ENCODE measurements at regions not wholly inside any gene's neighbourhood (a gene's known extent, or its start where the extent isn't known, plus 50 kb on each side); places are given as distances from the start of the nearest gene placed in this dataset.

GRCh38 chr10:44459671-44460070 lies 74.8 kb upstream of the CXCL12 start:
- POLR2A ChIA-PET, result no interaction called here

GRCh38 chr10:44460416-44460815 lies 75.5 kb upstream of the CXCL12 start:
- Histone ChIP-seq H3K4me1 (ENCODE audit: control extremely low read depth in 1 of 4, control insufficient read depth in 4 of 4, insufficient read depth in 4 of 4, low read length in 3 of 4) (no peaks in the 10 kb centered on the region), H3K27me3 (replicated peaks in 2 of 5; ENCODE audit: control insufficient read depth in 4 of 5, insufficient read depth in 5 of 5, low read length in 4 of 5) (peaks cover 0 to 5% (median 0%) of the 10 kb centered on the region in 5 experiments), H3K9me3 (ENCODE audit: control extremely low read depth in 1 of 5, control insufficient read depth in 4 of 5, insufficient read depth in 2 of 5, low read depth in 1 of 5, low read length in 4 of 5) (no peaks in the 10 kb centered on the region), H3K27ac (ENCODE audit: insufficient read depth in 1 of 2, low read depth in 1 of 2, low read length in 2 of 2, poor library complexity in 1 of 2, severe bottlenecking in 2 of 2) (no peak overlapping the region), H3K4me3 (ENCODE audit: control insufficient read depth in 1 of 7, extremely low read depth in 1 of 7, insufficient read depth in 4 of 7, low read depth in 2 of 7, low read length in 6 of 7) (no peak overlapping the region), H3K36me3 (ENCODE audit: control insufficient read depth in 4 of 4, insufficient read depth in 4 of 4, low read length in 3 of 4) (no peaks in the 10 kb centered on the region)
- ChIA-PET CTCF (no interaction called here), POLR2A (no interaction called here)
- WGBS (ENCODE audit: insufficient coverage), result no CpG with 5 or more reads among the region's 1 CpG
- DNase-seq, result no peak

More at GRCh38 chr10:44459671-44460070, 74.8 kb upstream of the CXCL12 start:
- no peak overlapping the region for H3K27ac ChIP-seq (ENCODE audit: insufficient read depth in 1 of 2, low read depth in 1 of 2, low read length in 2 of 2, poor library complexity in 1 of 2, severe bottlenecking in 2 of 2)
- no peaks in the 10 kb centered on the region for H3K36me3 ChIP-seq (ENCODE audit: control insufficient read depth in 4 of 4, insufficient read depth in 4 of 4, low read length in 3 of 4)
- no peaks in the 10 kb centered on the region for H3K9me3 ChIP-seq (ENCODE audit: control extremely low read depth in 1 of 5, control insufficient read depth in 4 of 5, insufficient read depth in 2 of 5, low read depth in 1 of 5, low read length in 4 of 5)
- DNase-seq, result no peak
- peaks cover 0 to 2% (median 0%) of the 10 kb centered on the region in 5 experiments for H3K27me3 ChIP-seq (replicated peaks in 2 of 5; ENCODE audit: control insufficient read depth in 4 of 5, insufficient read depth in 5 of 5, low read length in 4 of 5)
- CTCF ChIA-PET, result no interaction called here
- no peaks in the 10 kb centered on the region for H3K4me1 ChIP-seq (ENCODE audit: control extremely low read depth in 1 of 4, control insufficient read depth in 4 of 4, insufficient read depth in 4 of 4, low read length in 3 of 4)
- WGBS (ENCODE audit: insufficient coverage), result 70% methylated on average over 2 of the region's 2 CpGs
- no peak overlapping the region for H3K4me3 ChIP-seq (ENCODE audit: control insufficient read depth in 1 of 7, extremely low read depth in 1 of 7, insufficient read depth in 4 of 7, low read depth in 2 of 7, low read length in 6 of 7)

GRCh38 chr10:44462338-44462914 lies 77.5 kb upstream of the CXCL12 start:
- Histone ChIP-seq H3K4me3 (ENCODE audit: control insufficient read depth in 1 of 7, extremely low read depth in 1 of 7, insufficient read depth in 4 of 7, low read depth in 2 of 7, low read length in 6 of 7) (no peak overlapping the region), H3K4me1 (ENCODE audit: control extremely low read depth in 1 of 4, control insufficient read depth in 4 of 4, insufficient read depth in 4 of 4, low read length in 3 of 4) (no peaks in the 10 kb centered on the region), H3K36me3 (ENCODE audit: control insufficient read depth in 4 of 4, insufficient read depth in 4 of 4, low read length in 3 of 4) (no peaks in the 10 kb centered on the region), H3K27me3 (replicated peaks in 2 of 5; ENCODE audit: control insufficient read depth in 4 of 5, insufficient read depth in 5 of 5, low read length in 4 of 5) (peaks cover 0 to 5% (median 0%) of the 10 kb centered on the region in 5 experiments), H3K9me3 (ENCODE audit: control extremely low read depth in 1 of 5, control insufficient read depth in 4 of 5, insufficient read depth in 2 of 5, low read depth in 1 of 5, low read length in 4 of 5) (no peaks in the 10 kb centered on the region), H3K27ac (ENCODE audit: insufficient read depth in 1 of 2, low read depth in 1 of 2, low read length in 2 of 2, poor library complexity in 1 of 2, severe bottlenecking in 2 of 2) (no peak overlapping the region)
- no peak for DNase-seq
- CTCF ChIA-PET, result no interaction called here
- 93% methylated on average over 7 of the region's 7 CpGs for WGBS (ENCODE audit: insufficient coverage)
- POLR2A ChIA-PET, result no interaction called here

- Histone ChIP-seq H3K4me1 (ENCODE audit: control extremely low read depth in 1 of 4, control insufficient read depth in 4 of 4, insufficient read depth in 4 of 4, low read length in 3 of 4) (no peaks in the 10 kb centered on the region), H3K27me3 (replicated peaks in 2 of 5; ENCODE audit: control insufficient read depth in 4 of 5, insufficient read depth in 5 of 5, low read length in 4 of 5) (peaks cover 0 to 5% (median 0%) of the 10 kb centered on the region in 5 experiments), H3K9me3 (ENCODE audit: control extremely low read depth in 1 of 5, control insufficient read depth in 4 of 5, insufficient read depth in 2 of 5, low read depth in 1 of 5, low read length in 4 of 5) (no peaks in the 10 kb centered on the region), H3K4me3 (ENCODE audit: control insufficient read depth in 1 of 7, extremely low read depth in 1 of 7, insufficient read depth in 4 of 7, low read depth in 2 of 7, low read length in 6 of 7) (no peak overlapping the region), H3K27ac (ENCODE audit: insufficient read depth in 1 of 2, low read depth in 1 of 2, low read length in 2 of 2, poor library complexity in 1 of 2, severe bottlenecking in 2 of 2) (no peak overlapping the region), H3K36me3 (ENCODE audit: control insufficient read depth in 4 of 4, insufficient read depth in 4 of 4, low read length in 3 of 4) (no peaks in the 10 kb centered on the region)
- POLR2A ChIA-PET, result no interaction called here
- CTCF ChIA-PET, result no interaction called here
- DNase-seq, result no peak
- 54% methylated on average over 3 of the region's 6 CpGs for WGBS (ENCODE audit: insufficient coverage)
Measured at GRCh38 chr10:44463511-44464121, 78.7 kb upstream of the CXCL12 start.

GRCh38 chr10:44464503-44464902 lies 79.6 kb upstream of the CXCL12 start:
- peaks cover 0 to 5% (median 0%) of the 10 kb centered on the region in 5 experiments for H3K27me3 ChIP-seq (replicated peaks in 2 of 5; ENCODE audit: control insufficient read depth in 4 of 5, insufficient read depth in 5 of 5, low read length in 4 of 5)
- no peaks in the 10 kb centered on the region for H3K4me1 ChIP-seq (ENCODE audit: control extremely low read depth in 1 of 4, control insufficient read depth in 4 of 4, insufficient read depth in 4 of 4, low read length in 3 of 4)
- H3K9me3 ChIP-seq (ENCODE audit: control extremely low read depth in 1 of 5, control insufficient read depth in 4 of 5, insufficient read depth in 2 of 5, low read depth in 1 of 5, low read length in 4 of 5), result no peaks in the 10 kb centered on the region
- WGBS (ENCODE audit: insufficient coverage), result no CpG with 5 or more reads among the region's 2 CpGs
- H3K27ac ChIP-seq (ENCODE audit: insufficient read depth in 1 of 2, low read depth in 1 of 2, low read length in 2 of 2, poor library complexity in 1 of 2, severe bottlenecking in 2 of 2), result no peak overlapping the region
- no peak overlapping the region for H3K4me3 ChIP-seq (ENCODE audit: control insufficient read depth in 1 of 7, extremely low read depth in 1 of 7, insufficient read depth in 4 of 7, low read depth in 2 of 7, low read length in 6 of 7)
- CTCF ChIA-PET, result no interaction called here
- POLR2A ChIA-PET, result interaction anchor here (0.6 kb wide), 1 partner anchor 62 kb away, joined by 3 read pairs; no protein-coding TSS in a partner anchor
- H3K36me3 ChIP-seq (ENCODE audit: control insufficient read depth in 4 of 4, insufficient read depth in 4 of 4, low read length in 3 of 4), result no peaks in the 10 kb centered on the region
- no peak for DNase-seq

- 31% methylated on average over 6 of the region's 11 CpGs for WGBS (ENCODE audit: insufficient coverage)
- H3K27ac ChIP-seq (ENCODE audit: insufficient read depth in 1 of 2, low read depth in 1 of 2, low read length in 2 of 2, poor library complexity in 1 of 2, severe bottlenecking in 2 of 2), result no peak overlapping the region
- no peak for DNase-seq
- H3K36me3 ChIP-seq (ENCODE audit: control insufficient read depth in 4 of 4, insufficient read depth in 4 of 4, low read length in 3 of 4), result no peaks in the 10 kb centered on the region
- POLR2A ChIA-PET, result no interaction called here
- H3K9me3 ChIP-seq (ENCODE audit: control extremely low read depth in 1 of 5, control insufficient read depth in 4 of 5, insufficient read depth in 2 of 5, low read depth in 1 of 5, low read length in 4 of 5), result no peaks in the 10 kb centered on the region
- H3K4me1 ChIP-seq (ENCODE audit: control extremely low read depth in 1 of 4, control insufficient read depth in 4 of 4, insufficient read depth in 4 of 4, low read length in 3 of 4), result no peaks in the 10 kb centered on the region
- peaks cover 0 to 5% (median 0%) of the 10 kb centered on the region in 5 experiments for H3K27me3 ChIP-seq (replicated peaks in 2 of 5; ENCODE audit: control insufficient read depth in 4 of 5, insufficient read depth in 5 of 5, low read length in 4 of 5)
- no peak overlapping the region for H3K4me3 ChIP-seq (ENCODE audit: control insufficient read depth in 1 of 7, extremely low read depth in 1 of 7, insufficient read depth in 4 of 7, low read depth in 2 of 7, low read length in 6 of 7)
- CTCF ChIA-PET, result no interaction called here
Measured at GRCh38 chr10:44465401-44466115, 80.7 kb upstream of the CXCL12 start.

GRCh38 chr10:44466236-44466635 lies 81.3 kb upstream of the CXCL12 start:
- no peaks in the 10 kb centered on the region for H3K9me3 ChIP-seq (ENCODE audit: control extremely low read depth in 1 of 5, control insufficient read depth in 4 of 5, insufficient read depth in 2 of 5, low read depth in 1 of 5, low read length in 4 of 5)
- H3K27me3 ChIP-seq (replicated peaks in 2 of 5; ENCODE audit: control insufficient read depth in 4 of 5, insufficient read depth in 5 of 5, low read length in 4 of 5), result peaks cover 0 to 5% (median 0%) of the 10 kb centered on the region in 5 experiments
- H3K4me1 ChIP-seq (ENCODE audit: control extremely low read depth in 1 of 4, control insufficient read depth in 4 of 4, insufficient read depth in 4 of 4, low read length in 3 of 4), result no peaks in the 10 kb centered on the region
- POLR2A ChIA-PET, result no interaction called here
- no peak overlapping the region for H3K4me3 ChIP-seq (ENCODE audit: control insufficient read depth in 1 of 7, extremely low read depth in 1 of 7, insufficient read depth in 4 of 7, low read depth in 2 of 7, low read length in 6 of 7)
- CTCF ChIA-PET, result no interaction called here
- no peak for DNase-seq
- H3K36me3 ChIP-seq (ENCODE audit: control insufficient read depth in 4 of 4, insufficient read depth in 4 of 4, low read length in 3 of 4), result no peaks in the 10 kb centered on the region
- WGBS (ENCODE audit: insufficient coverage), result 92% methylated on average over 2 of the region's 2 CpGs
- no peak overlapping the region for H3K27ac ChIP-seq (ENCODE audit: insufficient read depth in 1 of 2, low read depth in 1 of 2, low read length in 2 of 2, poor library complexity in 1 of 2, severe bottlenecking in 2 of 2)
